GM12864 (cell line): ENCODE measurements at regions not wholly inside any gene's neighbourhood (a gene's known extent, or its start where the extent isn't known, plus 50 kb on each side); places are given as distances from the start of the nearest gene placed in this dataset.

Experiments
- DNase-seq: peaks from one replicate; pipeline ENCODE4 v3.0.0-alpha.2; 2011; ENCODE audit warnings: low read depth
- H3K4me3 ChIP-seq: 2 replicates; pipeline ENCODE4 v1.5.1; 2011; ENCODE audit warnings: mild to moderate bottlenecking, low read depth, low read length, control low read depth
- TF ChIP-seq, protein P1 (sequence below): IDR thresholded peaks from 2 replicates; pipeline ENCODE4 v1.5.1; 2011; ENCODE audit warnings: low read depth, mild to moderate bottlenecking, moderate library complexity, low read length, control low read depth, inconsistent platforms; ENCODE audit errors: missing control alignments

DNA sequence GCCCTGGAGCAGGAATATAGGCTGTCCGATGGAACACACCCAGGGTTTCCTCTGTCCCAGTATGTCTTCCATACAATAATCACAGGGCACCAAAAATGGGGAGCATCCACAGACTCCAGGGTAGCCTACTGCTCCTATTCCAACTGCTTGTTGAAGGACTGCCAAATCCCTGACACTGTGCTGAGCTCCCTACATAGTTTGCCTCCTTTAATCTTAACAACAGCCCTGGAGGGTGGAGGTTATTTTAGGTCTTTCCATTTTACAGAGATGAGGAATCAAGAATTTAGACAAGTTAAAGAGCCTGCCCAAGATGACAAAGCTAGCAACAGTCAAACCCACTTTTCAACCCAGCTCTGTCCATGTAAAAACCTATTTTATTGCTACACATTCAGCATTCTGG is 790.4 kb downstream of the DIAPH3 start:
- no peak for DNase-seq
- no peak overlapping the region for H3K4me3 ChIP-seq
- TF ChIP-seq, protein P1, sequence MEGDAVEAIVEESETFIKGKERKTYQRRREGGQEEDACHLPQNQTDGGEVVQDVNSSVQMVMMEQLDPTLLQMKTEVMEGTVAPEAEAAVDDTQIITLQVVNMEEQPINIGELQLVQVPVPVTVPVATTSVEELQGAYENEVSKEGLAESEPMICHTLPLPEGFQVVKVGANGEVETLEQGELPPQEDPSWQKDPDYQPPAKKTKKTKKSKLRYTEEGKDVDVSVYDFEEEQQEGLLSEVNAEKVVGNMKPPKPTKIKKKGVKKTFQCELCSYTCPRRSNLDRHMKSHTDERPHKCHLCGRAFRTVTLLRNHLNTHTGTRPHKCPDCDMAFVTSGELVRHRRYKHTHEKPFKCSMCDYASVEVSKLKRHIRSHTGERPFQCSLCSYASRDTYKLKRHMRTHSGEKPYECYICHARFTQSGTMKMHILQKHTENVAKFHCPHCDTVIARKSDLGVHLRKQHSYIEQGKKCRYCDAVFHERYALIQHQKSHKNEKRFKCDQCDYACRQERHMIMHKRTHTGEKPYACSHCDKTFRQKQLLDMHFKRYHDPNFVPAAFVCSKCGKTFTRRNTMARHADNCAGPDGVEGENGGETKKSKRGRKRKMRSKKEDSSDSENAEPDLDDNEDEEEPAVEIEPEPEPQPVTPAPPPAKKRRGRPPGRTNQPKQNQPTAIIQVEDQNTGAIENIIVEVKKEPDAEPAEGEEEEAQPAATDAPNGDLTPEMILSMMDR = no peak

DNA sequence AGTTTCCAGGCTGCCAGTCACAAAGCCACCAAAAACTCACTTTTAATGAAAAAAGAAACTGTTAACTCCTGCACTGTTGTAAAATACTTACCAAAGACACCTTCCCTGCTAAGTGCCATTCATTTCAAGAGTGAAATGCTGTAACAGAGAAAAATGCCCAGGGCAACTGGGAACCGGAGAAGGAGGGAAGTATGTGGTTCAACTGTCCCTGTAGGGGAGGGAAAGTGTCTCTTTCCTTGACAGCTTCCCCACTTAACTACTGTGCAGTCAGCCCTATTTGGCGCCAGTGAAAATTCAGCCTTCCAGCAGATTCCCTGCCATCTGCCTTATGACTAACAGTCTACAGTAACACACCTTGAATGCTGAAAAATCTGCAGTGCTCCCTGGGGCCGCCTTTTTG is 789.0 kb downstream of the DIAPH3 start:
- no peak for DNase-seq
- H3K4me3 ChIP-seq = no peak overlapping the region
- TF ChIP-seq, protein P1 = no peak

DNA sequence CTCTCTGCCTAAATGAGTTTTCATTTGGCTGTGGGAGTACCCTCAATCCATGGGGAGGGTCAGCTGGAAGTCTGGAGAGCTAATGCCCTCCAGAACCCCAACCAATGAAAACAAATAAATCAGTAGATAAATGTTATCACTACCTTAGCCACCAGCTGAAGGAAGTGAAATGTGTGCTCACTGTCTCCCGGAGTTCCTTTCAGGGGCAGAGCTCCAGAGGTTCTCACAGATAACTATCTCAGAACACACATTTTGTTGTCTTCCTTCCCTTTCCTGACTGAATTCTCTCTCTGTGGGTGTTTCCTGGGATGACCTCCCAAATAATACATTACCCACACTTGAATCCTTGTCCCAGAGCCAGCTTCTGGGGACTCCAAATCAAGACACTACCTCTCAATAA is 779.6 kb downstream of the DIAPH3 start:
- H3K4me3 ChIP-seq = no peak overlapping the region
- no peak for DNase-seq
- TF ChIP-seq, protein P1 = no peak

DNA sequence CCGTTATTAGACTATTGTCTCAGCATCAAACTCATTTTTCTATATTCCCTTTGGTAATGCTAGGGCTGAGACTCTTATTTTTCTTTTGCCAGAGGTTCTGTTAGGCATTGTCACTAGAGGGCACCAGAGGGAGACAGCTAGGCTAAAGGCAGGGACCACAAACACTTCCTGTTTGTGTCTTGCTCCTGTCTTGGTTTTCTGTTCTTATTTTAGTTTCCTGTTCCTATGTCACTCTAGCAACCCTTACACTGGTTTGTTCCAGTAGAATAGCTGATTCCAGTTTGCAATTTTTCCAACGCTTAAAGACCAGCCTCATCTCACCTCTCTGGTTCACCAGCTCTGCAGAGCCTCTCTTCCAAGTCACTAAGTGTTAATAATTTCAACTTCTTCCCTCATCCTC is 772.0 kb downstream of the DIAPH3 start:
- TF ChIP-seq, protein P1 = peak; percentile 85
- H3K4me3 ChIP-seq = no peak overlapping the region
- peak; percentile 71 for DNase-seq

DNA sequence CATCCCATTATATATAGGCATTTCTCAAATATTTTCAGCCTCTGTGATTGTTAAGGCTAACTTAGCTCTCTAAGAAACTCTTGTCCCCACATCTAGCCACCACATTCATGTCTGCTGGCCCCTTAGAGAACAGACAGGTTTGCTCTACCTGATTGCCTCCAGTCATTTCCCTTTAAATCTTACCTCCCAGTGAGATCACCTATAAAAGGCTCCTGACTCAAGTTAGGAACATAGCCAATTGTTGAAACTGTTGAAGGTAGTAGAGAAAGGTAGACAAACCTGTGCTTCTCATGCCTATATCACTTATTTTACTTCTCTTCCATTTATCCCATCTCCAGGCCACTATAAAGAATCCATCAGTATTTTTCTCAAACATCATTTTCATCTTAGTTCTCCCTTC is 771.4 kb downstream of the DIAPH3 start:
- TF ChIP-seq, protein P1 = no peak
- no peak for DNase-seq
- H3K4me3 ChIP-seq = no peak overlapping the region

DNA sequence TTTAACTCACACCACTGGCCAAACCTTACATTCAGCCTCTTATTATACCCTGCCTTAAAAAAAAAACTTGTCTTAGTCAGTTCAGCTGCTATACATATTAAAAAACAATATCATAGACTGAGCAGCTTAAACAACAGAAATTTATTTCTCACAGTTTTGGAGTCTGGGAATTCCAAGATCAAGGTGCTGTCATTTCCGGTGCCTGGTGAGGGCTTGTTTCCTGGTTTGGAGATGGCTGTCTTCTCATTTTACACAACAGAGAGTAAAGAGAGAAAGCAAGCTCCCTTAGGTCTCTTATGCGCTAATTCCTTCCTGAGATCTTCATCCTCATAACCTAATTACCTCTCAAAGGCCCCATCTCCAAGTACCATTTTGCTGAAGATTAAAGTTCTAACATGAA is 769.2 kb downstream of the DIAPH3 start:
- H3K4me3 ChIP-seq = no peak overlapping the region
- no peak for DNase-seq
- TF ChIP-seq, protein P1 = no peak

DNA sequence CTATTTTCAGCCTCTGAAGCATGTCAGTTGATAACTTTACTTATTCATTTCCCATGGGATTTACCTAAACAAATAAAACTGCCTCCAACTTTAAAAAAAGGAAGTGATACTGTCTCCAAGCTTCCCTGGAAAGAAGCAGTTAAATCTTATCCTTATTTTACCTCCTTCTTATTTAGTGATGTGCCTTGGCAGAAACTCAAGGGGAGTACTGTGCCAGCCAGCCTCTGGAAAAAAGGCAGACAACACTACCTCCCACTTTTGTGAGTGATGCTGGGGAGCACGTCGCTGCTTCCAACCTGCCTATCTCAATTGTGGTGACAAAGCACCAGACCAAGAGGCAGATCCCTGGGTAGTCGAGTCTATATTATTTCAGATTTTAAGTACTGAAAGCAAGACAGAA is 765.6 kb downstream of the DIAPH3 start:
- no peak overlapping the region for H3K4me3 ChIP-seq
- TF ChIP-seq, protein P1 = no peak
- DNase-seq = no peak
